Kidney (tissue), 13 donors: ENCODE measurements at regions not wholly inside any gene's neighbourhood (a gene's known extent, or its start where the extent isn't known, plus 50 kb on each side); places are given as distances from the start of the nearest gene placed in this dataset.

Experiments
- DNase-seq, 5 donors: peaks; one replicate each; pipeline ENCODE4 v3.0.0-alpha.2; 2013 to 2020
- FAIRE-seq: peaks from 2 replicates; lab custom pipeline; 2012; peaks lifted over from hg19 to GRCh38; lab: Jason Lieb, UNC
- H3K27ac ChIP-seq, 2 donors: one replicate each; pipeline ENCODE4 v1.7.0; 2013; ENCODE audit warnings: low read depth in 2 of 2, low read length in 2 of 2, inconsistent platforms in 1 of 2
- H3K27me3 ChIP-seq: one replicate; pipeline ENCODE4 v1.7.1; 2013; ENCODE audit warnings: low read length, inconsistent platforms; ENCODE audit not compliant: control insufficient read depth, insufficient read depth
- H3K36me3 ChIP-seq, 3 donors: one replicate each; pipeline versions ENCODE4 v1.7.0 to v1.7.1; 2013; ENCODE audit warnings: low read length in 3 of 3, control low read depth in 1 of 3, inconsistent platforms in 1 of 3; ENCODE audit not compliant: insufficient read depth in 3 of 3, control insufficient read depth in 2 of 3
- H3K4me1 ChIP-seq, 3 donors: one replicate each; pipeline versions ENCODE4 v1.7.0 to v1.7.1; 2013; ENCODE audit warnings: low read length in 3 of 3, inconsistent platforms in 1 of 3, low read depth in 1 of 3; ENCODE audit not compliant: control insufficient read depth in 2 of 3, insufficient read depth in 2 of 3
- H3K4me3 ChIP-seq, 3 donors: one replicate each; pipeline versions ENCODE4 v1.7.0 to v1.8.1; 2013; ENCODE audit warnings: low read length in 3 of 3, control low read depth in 1 of 3, inconsistent platforms in 1 of 3
- H3K9ac ChIP-seq, 3 donors: one replicate each; pipeline versions ENCODE4 v1.7.0 to v1.7.1; 2013; ENCODE audit warnings: low read length in 3 of 3, control low read depth in 1 of 3, inconsistent platforms in 1 of 3
- H3K9me3 ChIP-seq, 3 donors: one replicate each; pipeline versions ENCODE4 v1.7.0 to v1.7.1; 2013; ENCODE audit warnings: low read length in 3 of 3, control low read depth in 1 of 3, inconsistent platforms in 1 of 3; ENCODE audit not compliant: control insufficient read depth in 2 of 3, insufficient read depth in 1 of 3
- intact Hi-C: fragments of 100-400 bp; cut with DNase I; formaldehyde crosslinking; loops from one replicate; pipeline ENCODE4 v1.11.1; 2022
- TF ChIP-seq, protein P1 (sequence below): IDR thresholded peaks from 3 replicates; pipeline ENCODE4 v1.5.1; 2012; ENCODE audit warnings: mild to moderate bottlenecking, moderate library complexity, borderline replicate concordance; ENCODE audit not compliant: insufficient read depth; ENCODE audit errors: extremely low read depth
- donor health status: control.
- donor health status: control.
- donor health status: control.
- donor health status: control.
- donor health status: control.
- donor health status: DM: yes; HTN: yes; CAD: no.
- donor health status: Normal renal cell carcinoma (clear cell type).

DNA sequence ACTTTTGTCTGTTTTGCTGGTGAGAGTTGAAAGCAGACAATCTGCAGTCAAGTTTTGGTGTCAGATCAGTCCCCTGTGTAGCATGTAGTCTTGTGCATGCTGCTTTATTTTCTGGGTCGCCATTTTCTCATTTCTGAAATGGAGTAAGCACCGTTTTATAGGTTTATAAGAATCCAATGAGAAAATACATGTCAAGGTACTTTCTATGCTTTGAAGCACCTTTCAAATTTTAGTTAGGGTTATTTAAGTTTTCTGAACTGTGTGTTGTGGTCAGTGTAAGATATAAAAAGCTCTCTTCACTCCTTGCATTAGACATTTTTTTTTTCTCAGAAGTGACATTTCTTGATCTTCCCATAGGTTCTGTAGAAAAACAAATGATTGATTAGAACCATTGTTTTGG is 283.2 kb downstream of the ETS1 start:
- FAIRE-seq: no peak
- Histone ChIP-seq H3K9ac (no peak overlapping the region), H3K27ac (no peak overlapping the region), H3K36me3 (no peaks in the 10 kb centered on the region), H3K27me3 (no peaks in the 10 kb centered on the region), H3K4me1 (peaks cover 0 to under 1% (median 0%) of the 10 kb centered on the region in 3 donors), H3K4me3 (no peak overlapping the region), H3K9me3 (no peaks in the 10 kb centered on the region)
- no peak for DNase-seq
- TF ChIP-seq, protein P1, sequence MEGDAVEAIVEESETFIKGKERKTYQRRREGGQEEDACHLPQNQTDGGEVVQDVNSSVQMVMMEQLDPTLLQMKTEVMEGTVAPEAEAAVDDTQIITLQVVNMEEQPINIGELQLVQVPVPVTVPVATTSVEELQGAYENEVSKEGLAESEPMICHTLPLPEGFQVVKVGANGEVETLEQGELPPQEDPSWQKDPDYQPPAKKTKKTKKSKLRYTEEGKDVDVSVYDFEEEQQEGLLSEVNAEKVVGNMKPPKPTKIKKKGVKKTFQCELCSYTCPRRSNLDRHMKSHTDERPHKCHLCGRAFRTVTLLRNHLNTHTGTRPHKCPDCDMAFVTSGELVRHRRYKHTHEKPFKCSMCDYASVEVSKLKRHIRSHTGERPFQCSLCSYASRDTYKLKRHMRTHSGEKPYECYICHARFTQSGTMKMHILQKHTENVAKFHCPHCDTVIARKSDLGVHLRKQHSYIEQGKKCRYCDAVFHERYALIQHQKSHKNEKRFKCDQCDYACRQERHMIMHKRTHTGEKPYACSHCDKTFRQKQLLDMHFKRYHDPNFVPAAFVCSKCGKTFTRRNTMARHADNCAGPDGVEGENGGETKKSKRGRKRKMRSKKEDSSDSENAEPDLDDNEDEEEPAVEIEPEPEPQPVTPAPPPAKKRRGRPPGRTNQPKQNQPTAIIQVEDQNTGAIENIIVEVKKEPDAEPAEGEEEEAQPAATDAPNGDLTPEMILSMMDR: no peak
- intact Hi-C loops: no loop called here

DNA sequence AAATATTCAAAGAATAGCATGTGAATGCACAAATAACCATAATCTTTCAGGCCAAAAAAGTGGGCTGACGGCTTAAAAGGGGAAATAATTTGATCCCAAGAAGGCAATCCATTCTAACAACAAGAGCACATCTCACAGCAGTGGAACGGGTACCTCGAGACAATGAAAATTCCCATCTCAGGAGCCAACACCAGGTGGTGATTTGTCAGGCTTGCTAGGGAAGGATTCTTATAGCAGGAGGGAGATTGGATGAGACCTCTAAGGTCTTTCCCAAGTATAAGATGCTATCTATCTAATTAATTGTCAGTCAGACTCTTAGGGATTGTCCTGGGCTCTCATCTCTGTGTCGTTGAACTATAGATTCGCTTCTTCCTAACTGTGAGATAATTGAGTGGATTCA is 284.0 kb downstream of the ETS1 start:
- H3K9me3 ChIP-seq: no peaks in the 10 kb centered on the region
- H3K4me3 ChIP-seq: no peak overlapping the region
- H3K36me3 ChIP-seq: no peaks in the 10 kb centered on the region
- H3K9ac ChIP-seq: no peak overlapping the region
- no peaks in the 10 kb centered on the region for H3K27me3 ChIP-seq
- no peak for DNase-seq
- H3K27ac ChIP-seq: no peak overlapping the region
- TF ChIP-seq, protein P1: no peak
- FAIRE-seq: no peak
- peaks cover 0 to 5% (median 4%) of the 10 kb centered on the region in 3 donors for H3K4me1 ChIP-seq
- intact Hi-C loops: no loop called here

DNA sequence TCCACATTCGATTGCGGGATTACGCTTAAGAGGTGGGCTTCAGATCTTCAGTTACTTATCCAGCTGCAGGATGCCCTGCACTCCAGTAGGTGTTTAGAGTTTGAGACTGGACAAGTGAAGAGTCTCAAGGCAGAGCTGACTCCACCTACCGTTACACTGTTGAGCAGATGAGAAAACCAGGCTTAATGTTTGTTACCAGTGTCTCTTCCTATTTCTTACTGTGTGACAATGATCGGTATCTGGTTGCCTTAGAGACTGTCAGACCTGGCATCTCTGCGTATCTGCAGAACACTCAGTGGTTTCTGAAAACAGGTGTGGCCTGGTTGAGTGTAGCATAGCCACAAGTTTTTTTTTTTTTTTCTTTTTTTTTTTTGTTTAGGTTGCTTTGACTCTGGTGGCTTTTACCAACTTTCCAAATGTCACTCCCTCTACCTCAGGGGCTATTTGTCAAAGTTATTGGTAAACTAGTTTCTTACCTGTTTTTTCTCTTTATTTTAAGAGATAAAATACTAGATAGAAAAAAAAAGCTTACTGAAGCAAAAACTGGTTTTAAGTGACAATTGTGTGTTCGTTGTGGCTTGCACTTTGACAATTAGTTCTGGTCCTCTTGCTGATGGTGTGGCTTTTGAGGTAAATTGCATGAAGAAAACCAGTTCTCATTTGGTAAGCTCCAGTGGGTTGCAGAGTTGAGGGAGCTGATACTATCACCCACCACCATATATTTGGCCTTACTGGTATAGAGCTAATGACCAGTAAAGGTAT is 284.8 kb downstream of the ETS1 start:
- no peak for FAIRE-seq
- Histone ChIP-seq H3K9me3 (no peaks in the 10 kb centered on the region), H3K27me3 (no peaks in the 10 kb centered on the region), H3K27ac (no peak overlapping the region), H3K4me3 (no peak overlapping the region), H3K9ac (no peak overlapping the region), H3K4me1 (peaks cover 0 to 5% (median 4%) of the 10 kb centered on the region in 3 donors), H3K36me3 (no peaks in the 10 kb centered on the region)
- TF ChIP-seq, protein P1: no peak
- intact Hi-C loops: no loop called here
- DNase-seq: no peak
